HG03571 (cell line): ENCODE measurements at regions not wholly inside any gene's neighbourhood (a gene's known extent, or its start where the extent isn't known, plus 50 kb on each side); places are given as distances from the start of the nearest gene placed in this dataset.

Source experiments
- ATAC-seq: cut with Tn5 transposase; IDR thresholded peaks from one replicate; pipeline ENCODE4 v1.9.1; 2021; ENCODE audit not compliant: unreplicated experiment

DNA sequence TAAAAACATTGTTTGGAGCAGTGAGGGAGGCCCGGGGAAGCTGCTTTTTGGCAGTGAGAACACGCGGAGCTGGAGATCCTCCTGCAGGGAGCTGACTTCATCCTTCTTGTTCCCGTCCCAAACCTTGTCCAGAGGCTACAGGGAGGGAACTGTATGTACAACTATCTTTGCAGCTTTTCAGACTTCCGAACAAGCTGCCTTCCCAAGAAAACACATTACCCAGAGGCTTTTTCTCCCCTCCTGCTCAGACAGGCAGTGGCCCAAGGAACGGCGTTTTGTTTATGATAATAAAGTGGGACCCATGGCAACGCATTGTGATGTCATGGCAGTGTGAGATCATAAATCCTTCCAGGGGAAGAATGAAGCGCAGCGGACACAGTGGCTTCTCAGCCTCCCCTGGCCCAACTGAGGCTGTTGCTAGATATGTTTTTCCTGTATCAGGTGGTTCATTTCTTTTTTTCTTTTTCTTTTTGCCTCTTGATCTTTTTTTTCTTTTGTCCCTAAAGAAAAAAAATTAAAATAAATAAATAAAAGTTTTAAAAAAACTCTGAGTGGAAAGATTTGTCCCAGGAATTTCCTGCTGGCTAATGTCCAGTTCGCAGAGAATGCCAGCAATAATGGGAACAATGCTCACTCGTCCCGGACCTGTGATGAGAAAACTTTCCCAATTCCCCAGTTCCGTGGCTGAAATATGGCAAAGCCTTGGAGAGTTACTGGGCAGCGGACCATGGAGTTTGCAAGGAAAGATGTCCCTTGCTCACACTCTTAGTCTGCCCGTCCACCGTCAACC is 103.4 kb upstream of the MAP1LC3B2 start:
- no peak for ATAC-seq

DNA sequence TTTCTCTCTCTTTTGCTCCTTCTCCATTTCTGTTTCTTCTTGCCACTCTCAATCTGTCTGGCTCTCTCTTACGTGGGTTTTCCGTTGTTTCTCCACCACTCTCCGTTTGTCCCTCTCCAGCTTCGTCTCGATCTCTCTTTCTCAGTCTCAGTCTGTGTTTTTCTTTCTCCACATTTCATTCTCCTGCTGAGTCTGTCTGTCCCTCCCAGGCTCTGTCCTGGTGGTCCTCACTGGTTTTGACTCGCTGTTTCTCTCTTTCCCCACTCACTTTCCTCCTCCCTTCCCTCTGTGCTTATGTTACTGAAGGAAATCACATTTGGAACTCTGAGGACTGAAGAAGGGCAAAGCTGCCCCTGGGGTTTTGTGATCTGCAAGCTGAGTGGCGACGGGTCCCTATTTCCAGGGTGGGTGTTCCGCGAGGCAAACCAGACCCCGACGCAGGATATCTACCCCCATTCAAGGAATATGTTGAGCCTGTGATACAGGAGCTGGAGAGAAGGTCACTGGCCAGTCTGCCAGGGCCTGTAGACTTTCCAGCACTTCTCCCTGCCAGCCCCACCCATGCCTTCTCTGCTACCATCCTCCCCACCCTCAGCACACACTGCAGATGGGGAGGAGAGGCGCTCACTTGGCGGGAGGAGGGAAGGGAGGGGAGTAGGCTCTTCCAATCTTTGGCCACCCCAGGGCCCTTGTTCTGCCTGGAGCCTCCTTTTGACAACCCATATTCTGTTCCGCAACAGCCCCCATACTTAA is 102.7 kb upstream of the MAP1LC3B2 start:
- ATAC-seq: no peak

DNA sequence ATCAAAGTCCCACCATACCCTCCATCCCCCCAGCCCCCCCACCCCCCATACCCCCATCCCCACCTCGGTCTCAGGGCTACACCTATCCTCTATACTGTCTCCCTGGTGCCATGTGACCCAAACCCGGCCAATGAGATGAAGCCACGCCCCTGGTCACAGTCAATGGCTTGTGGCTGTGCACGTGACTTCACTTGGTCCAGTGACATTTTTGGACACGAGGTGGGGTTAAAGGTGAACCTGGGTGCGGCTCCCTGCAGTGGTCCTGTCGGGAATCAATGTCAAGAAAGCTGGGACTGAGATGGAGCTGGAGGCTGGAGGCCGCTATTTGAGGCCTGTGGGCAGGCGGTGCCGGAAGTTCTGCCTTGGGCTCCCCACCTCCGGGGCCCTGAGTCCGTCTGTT is 100.7 kb upstream of the MAP1LC3B2 start:
- ATAC-seq: no peak

DNA sequence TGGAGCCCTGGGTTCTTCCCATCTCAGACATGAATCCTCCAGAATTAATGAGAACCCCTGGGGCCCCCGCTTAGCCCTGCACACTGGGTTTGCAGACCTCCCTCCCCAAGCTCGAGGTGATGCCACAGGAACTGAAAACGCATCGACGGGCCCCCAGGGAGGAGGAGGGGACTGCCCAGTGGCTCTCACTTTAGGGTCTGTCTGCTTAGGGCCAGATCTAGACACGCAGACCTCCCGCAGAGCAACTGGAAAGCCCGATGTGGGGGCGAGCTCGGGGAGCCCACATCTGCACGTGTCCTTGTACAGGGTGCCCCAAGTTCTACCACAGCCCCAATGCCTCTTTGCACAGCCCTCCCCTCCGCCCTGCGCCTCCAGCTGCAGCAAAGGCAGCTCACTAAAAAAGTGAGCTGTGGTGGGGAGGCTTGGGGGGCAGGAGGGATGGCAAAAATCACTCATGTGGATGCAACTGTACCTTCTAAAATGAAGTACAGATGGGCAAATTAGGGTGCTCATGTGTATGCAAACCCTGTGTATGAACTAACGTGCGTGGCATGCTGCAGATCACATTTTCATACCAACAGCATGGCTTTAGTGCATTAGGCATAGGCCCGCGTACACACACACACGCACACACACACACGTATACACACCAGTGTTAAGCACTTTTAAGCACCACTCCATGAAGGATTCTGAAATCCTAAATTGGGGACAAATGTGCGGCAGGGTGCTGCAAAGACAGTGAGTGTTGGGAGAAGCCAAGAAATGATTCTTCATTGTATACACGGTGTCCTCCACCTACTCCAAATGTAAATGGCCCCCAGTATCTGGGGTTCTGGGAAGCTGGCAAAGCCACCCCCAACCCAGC is 99.9 kb upstream of the MAP1LC3B2 start:
- ATAC-seq: no peak

DNA sequence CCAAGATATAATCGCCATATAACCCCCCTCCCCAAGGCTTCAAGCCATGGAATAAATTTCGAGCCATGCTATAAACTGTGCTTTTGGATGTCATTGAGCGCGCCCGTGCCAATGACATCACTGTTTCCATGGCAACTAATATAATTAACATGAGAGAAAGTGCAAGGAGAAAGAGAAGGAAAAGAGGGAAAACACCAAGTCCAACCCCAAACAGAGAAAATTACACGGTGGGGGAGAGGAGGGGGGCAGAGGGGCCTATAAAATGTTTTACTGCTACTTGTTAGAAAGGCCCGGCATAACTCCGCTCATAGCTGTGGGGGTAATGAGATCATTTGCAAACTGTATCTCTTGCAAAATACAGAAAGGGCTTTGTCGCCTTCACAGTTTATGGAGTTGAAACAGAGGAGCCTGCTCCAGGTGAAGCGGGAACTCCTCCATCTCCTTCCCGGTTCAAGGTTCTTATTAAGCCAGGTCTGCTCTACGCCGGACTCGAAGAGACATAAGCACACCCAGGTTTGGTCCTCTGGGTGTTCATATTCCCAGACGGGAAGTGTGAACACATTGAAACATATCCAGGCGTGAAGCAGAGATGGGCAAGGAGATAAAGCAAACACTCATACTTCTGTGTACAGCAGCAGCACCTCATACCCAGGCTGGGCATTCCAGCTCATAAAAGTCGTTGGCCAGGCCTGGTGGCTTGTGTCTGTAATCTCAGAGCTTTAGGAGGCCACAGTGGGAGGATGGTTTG is 99.1 kb upstream of the MAP1LC3B2 start:
- ATAC-seq: no peak

DNA sequence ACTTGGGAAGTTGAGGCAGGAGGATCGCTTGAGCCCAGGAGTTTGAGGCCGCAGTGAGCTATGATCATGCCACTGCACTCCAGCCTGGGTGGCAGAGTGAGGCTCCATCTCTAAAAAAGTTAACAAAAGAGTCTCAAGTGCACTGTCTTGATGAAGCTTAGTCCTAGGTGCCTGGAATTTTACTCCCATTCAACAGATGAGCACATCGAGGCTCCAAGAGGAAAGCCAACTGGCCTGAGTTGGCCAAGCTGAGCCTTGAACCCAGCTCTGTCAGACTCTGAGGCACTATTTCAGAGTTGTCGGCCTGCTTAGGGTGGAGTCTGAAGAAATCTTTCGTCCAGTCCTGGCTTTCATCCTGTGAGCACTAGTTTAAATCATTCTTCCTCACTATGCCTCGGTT is 98.1 kb upstream of the MAP1LC3B2 start:
- ATAC-seq: no peak

DNA sequence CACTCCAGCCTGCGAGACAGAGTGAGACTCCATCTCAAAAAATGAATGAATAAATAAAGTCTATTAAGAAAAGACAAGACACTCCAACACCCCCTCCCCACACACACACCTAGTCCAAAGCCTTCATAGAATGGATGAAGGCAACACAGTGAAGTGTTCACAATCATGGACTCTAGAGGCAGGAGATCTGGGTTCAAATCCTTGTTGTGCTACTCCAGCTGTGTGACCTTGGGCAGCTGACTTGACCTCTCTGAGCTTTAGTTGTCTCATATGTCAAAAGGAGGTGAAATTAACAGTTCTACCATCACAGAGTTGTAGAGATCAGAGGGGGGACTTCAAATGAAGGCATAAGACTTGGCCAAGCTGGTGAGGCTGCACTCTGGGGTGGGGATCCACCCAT is 95.8 kb upstream of the MAP1LC3B2 start:
- no peak for ATAC-seq

DNA sequence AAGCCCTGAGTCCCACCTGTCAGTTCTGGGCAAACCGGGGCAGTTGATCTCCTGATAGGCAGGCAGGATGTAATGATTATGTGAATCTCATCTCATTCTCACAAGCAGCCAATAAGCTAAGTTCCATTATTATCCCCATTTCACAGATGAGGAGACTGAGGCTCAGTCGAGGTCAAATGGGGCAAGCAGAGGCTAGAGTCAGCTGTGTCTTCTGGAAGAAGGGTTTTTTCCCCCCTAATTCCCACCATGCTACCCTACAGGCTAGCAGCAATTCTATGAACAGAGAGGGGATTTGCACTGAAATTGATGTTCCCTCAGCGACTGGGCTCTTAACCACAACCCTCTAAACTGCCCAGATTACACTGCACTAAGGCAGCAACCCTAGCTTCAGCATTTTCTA is 93.8 kb upstream of the MAP1LC3B2 start:
- no peak for ATAC-seq

DNA sequence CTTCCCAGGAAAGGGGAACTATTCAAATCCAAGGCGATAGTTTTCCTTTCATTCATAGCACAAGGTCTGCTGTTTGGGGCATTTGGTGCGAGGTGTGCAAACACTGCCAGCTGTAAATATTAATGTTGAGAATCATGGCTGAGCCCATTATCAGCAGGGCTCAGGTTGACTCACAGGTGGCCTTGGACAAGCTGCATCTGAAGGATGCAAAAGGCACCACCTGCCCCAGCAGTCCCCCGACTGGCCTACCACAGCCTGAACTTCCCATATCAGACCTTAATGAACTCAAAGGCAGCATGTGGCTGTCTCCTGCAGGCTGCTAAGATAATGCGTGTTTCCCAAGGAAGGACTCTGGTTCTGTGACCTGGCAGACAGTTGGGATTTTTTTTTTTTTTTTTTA is 93.3 kb upstream of the MAP1LC3B2 start:
- ATAC-seq: no peak

DNA sequence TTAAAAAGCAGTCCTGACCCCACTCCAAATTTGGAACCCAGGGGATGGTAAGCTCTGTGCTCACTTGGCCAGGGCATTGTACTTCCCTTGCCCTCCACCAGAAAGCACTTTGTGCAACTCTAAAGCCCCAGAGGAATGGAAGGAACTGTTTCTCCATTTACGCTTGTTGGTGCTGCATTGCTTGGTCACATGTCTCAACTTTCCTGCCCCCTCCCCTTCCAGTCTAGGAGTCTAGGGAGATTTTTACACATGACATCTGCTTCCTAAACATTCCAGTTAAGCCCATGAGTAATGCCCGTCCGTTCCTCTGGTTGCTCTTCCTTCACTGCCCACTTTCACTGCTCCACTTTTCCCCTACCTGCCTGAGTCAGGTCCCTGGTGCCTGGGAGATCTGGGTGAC is 92.6 kb upstream of the MAP1LC3B2 start:
- ATAC-seq: no peak

DNA sequence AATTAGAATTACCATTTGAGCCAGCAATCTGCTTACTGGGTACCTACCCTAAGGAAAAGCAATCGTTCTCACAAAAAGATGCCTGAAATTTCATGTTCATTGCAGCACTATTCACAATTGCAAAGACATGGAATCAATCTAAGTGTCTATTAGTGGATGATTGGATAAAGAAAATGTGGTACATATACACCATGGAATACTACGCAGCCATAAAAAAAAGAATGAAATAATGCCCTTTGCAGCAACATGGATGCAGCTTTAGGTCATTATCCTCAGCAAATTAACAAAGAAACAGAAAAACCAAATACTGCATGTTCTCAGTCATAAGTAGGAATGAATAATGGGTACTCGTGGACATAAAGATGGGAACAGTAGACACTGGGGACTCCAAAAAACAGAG is 89.8 kb upstream of the MAP1LC3B2 start:
- no peak for ATAC-seq

DNA sequence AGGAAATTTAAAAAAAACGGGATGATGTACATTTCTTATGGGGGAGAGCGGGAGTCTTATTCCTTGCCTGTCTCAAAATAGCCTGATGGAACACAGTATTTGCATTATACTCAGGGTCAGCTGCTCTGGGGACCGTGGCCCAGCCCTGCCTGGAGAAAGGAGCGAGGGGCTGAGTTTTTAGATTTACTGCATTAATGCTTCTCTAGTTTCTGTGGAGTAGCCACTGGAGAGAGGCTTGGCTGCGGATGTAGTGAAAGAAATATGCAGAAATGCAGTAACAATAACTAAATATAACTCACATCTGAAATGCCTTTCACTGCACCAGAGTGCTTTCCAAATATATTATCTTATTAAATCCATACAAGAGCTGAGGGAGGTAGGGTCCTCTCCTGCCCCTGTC is 87.6 kb upstream of the MAP1LC3B2 start:
- no peak for ATAC-seq

DNA sequence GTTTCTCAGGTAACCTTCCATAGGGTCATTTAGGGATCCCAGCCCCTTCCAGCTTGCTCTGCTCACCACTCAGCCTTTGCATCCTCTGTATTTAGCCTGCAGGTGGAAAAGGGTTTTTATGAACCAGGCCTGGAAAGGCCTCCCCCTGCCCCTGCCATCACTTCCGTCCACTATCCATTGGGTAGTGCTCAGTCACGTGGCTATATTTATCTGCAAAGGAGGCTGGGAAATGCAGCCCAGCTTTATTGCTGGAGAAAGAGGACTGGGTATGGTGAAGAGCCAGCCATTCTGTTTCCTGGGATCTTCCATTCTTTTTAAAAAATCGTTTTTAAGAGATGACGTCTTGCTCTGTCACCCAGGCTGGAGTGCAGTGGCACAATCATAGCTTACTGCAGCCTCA is 87.0 kb upstream of the MAP1LC3B2 start:
- ATAC-seq: no peak

DNA sequence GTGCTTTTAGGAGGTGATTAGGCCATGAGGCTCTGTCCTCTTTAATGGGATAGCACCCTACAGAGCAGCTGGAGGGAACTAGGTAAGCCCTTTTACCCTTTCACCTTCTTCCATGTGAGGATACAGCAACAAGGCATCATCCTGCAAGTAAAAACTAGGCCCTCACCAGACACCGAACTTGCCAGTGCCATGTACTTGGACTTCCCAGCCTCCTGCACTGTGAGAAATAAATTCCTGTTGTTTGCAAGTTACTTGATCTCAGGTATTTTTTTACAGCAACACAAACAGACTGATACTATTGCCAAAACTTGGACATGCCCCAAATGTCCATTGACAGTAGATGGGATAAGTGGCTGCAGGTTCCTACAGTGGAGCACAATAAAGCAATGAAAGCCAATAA is 85.8 kb upstream of the MAP1LC3B2 start:
- no peak for ATAC-seq

DNA sequence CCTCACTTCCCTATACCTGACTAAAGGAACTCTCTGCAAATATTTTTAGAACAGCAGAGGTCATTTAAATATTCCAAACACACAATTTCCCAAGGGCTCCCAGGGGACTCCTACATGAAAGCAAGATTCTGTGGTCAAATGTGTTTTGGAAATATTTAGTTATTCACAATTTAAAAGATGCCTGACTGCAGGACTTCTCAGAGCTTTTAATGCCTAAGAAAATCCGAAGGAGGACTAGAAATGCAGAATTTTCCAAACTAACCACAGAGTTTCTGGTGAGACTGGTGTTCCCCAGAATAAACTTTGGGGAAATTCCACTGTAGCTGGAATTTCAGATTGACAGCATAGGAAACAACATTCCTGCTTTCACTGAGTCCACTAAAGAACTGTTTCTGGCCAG is 84.8 kb upstream of the MAP1LC3B2 start:
- no peak for ATAC-seq

DNA sequence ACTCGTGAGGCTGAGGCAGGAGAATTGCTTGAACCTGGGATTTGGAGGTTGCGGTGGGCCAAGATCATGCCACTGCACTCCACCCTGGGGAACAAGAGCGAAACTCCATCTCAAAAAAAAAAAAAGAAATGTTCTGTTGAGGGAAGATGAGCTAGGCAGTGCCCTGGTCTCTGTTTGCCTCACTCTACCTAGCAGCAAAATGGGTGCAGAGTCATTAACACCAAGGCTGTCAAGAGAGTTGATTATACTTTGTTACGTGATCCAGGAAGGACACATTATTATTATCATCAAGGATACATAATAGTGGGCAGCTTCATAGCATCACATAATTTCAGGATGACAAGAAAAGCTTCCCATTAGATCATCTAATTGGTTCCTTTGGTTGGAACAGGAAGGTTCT is 84.3 kb upstream of the MAP1LC3B2 start:
- no peak for ATAC-seq

DNA sequence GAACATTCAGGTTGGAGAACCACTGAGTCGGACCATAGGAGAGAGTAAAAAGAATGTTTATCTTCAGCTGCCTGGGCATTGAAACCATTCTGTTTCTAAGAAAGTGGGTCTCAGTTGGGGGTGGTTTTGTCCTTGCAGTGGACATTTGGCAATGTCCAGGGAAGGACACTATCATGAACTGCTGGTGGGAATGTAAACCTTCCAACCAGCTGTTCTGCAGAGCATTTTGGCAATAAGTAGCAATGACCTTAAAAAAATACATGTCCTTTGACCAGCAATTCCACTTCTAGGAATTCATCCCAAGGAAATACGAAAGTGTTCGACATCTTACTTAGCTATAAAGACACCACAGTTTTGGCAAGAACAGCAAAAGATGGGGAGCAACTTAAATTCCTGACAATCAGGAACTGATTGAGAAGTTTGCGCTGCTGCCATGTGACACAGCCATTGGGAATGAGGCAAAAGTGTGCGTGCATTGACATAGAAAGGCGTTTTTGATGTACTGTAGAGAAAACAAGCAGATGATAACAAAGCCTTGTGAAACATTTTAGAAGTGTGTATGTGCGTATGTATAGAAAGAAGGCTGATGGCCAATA is 82.9 kb upstream of the MAP1LC3B2 start:
- no peak for ATAC-seq

DNA sequence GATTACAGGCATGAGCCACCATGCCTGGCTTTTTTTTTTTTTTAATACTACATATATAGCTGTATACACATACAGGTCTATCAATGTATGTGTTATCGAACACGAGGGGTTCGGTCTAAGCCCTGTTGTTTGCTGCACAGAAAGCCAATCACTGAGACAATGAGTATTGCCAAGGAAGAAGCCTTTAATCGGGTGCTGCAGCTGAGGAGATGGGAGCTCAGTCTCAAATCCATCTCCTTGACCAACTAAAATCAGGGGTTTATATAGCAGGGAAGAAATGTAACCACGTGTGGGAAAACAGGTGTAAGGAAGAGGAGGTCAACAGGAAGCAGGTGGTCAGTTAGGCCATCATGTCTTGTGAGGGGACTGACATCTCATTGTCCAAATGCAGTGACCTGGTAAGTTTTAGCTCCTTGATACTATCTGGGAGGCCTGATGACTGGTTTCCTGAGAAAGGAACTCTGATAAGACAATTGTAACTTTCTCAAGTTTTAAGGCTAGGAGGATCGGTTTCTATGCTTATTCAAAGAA is 80.9 kb upstream of the MAP1LC3B2 start:
- ATAC-seq: no peak

DNA sequence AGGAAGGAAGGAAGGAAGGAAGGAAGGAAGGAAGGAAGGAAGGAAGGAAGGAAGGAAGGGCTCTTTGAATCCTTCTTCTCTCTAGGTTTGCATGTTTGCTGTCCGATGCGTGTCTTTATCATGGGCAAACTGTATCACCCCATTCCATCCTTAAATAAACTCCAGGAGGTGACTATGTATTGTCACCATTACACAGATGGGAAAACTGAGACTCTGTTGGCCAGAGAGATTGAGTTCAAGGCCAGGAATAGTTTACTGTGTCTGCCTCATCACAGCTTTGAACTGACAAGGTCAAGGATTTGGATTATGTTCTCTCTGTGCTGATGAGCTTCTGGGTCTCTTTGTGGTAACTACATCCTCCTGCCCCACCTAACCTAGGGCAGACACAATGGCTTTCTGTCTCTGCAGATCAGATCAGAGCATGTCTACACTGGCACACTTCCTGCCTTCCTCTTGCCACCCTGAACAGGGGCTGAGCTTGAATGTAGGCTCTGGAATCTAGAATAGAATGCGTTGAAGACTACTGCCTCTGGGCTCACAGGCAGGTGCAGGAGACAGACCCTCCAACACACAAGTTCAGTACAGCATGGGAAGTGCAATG is 78.9 kb upstream of the MAP1LC3B2 start:
- no peak for ATAC-seq

DNA sequence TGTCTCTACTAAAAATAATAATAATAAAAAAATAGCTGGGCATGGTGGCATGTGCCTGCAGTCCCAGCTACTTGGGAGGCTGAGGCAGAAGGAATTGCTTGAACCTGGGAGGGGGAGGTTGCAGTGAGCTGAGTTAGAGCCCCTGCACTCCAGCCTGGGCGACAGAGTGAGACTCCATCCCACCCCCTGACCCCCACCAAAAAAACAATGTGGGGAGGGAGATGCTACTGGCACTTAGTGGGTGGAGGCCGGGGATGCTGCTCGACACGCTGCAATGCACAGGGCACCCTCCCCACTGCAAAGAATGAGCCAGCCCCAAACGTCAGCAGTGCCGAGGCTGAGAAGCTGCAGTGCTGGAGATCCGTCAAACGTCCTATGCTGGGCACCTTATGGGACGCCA is 77.5 kb upstream of the MAP1LC3B2 start:
- ATAC-seq: no peak
